Ecto neural progenitor cell (in vitro differentiated cells): ENCODE measurements at regions not wholly inside any gene's neighbourhood (a gene's known extent, or its start where the extent isn't known, plus 50 kb on each side); places are given as distances from the start of the nearest gene placed in this dataset.
"Not testable (repeated sequence)": the region's sequence is repeated elsewhere in the genome, so short reads cannot be mapped to it uniquely, and the experiment has no call there.

Experiments
- DNase-seq: peaks from one replicate; pipeline ENCODE4 v3.0.0-alpha.2; 2018; ENCODE audit warnings: low spot score

- DNase-seq = no peak
Observed at GRCh38 chr6:14754751-14755513, 490.9 kb upstream of the JARID2 start.

DNA sequence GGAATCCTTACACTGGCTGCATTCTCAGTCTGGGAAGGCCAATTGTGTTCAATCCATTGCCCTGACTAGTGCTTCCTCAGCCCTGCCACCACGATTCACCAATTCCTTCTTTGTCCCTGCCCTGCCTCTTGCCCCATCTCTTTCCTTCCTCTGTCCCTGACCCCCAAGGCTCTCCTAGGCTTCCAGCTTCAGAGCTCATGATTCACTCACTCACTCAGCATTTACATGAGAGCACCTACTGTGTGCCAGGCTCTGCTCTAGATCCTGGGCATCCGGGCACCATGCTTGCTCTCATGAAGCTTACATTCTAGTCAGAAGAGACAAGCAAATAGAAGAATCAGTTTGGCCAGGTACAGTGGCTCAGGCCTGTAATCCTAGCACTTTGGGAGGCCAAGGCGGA, 489.5 kb upstream of the JARID2 start:
- DNase-seq = no peak

DNA sequence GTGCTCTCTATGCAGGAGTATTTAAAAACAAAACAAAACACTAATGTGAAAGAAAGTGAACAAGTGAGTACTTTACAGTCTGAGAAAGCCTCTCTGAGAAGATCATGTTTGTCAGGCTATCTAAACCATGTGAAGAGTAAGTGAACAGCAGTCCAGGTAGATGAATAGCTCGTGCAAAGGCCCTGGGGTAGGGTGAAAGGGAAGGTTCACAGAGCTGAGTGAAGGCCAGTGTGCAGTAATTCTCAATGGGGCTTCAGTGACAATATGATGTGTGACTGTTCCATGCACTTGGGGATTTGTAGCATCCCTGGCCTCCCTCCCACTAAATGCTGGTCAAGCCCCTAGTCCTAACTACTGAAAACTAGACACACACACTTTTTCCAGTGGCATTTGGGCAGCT, 488.9 kb upstream of the JARID2 start:
- no peak for DNase-seq

- no peak for DNase-seq
Observed at GRCh38 chr6:14757418-14757817, 488.5 kb upstream of the JARID2 start.

GRCh38 chr6:14758421-14759081, 487.3 kb upstream of the JARID2 start:
- DNase-seq = no peak

- no peak for DNase-seq
Observed at GRCh38 chr6:14759976-14760672, 485.7 kb upstream of the JARID2 start.

GRCh38 chr6:14762077-14762476, 483.8 kb upstream of the JARID2 start:
- no peak for DNase-seq

GRCh38 chr6:14763139-14763538, 482.7 kb upstream of the JARID2 start:
- DNase-seq = no peak

DNA sequence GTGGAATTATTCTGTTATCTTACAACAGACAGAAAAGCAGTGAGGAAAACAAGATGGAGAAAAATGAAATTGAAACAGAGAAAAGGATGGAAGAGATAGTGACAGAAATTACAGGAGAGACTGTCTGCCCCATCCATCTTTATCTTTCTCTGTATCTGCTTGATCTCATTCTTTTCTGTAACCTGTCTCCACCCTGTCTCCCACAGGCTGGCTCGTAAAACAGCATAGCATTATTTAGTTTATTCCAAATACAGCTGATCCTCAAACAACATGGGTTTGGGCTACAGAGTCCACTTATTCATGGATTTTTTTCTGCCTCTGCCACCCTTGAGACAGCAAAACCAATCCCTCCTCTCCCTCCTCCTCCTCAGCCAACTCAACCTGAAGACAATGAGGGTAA, 482.3 kb upstream of the JARID2 start:
- no peak for DNase-seq

DNA sequence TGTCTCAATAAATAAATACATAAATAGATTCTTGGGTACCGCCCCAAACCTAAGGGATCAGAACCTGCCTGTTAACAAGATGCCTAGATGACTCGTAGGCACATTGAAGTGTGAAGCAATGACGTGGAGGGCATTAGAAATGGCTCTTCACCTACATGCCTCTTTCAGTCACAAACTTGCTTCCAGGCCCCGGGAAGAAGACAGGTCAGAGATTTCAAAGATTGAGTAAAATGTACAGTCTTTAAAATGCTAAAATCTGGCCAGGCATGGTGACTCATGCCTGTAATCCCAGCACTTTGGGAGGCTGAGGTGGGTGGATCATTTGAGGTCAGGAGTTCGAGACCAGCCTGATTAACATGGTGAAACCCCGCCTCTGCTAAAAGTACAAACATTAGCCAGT, 480.8 kb upstream of the JARID2 start:
- no peak for DNase-seq

- DNase-seq = no peak
Observed at GRCh38 chr6:14765721-14766390, 480.0 kb upstream of the JARID2 start.

GRCh38 chr6:14766391-14766994, 479.4 kb upstream of the JARID2 start:
- DNase-seq = no peak

- no peak for DNase-seq
Observed at GRCh38 chr6:14767226-14767625, 478.6 kb upstream of the JARID2 start.

GRCh38 chr6:14770040-14770439, 475.8 kb upstream of the JARID2 start:
- DNase-seq = no peak

DNA sequence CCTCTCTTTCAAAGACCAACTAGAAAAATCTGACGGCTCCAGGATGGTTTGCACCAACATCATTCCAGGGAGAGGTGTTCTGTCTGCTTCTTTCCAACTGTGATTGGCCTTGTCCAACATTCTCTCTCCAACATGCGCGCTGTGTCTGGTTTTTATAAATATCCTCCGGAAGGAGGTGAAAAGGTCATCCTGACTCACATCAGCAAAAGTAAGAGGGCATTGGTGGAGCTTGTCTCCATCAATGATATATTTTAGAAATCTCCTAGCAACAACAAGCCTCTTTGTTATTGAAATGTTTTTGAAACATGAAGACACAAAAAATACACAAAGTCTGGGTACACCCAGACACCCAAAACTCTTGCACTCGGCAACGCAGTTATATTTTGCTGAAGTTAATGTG, 475.3 kb upstream of the JARID2 start:
- DNase-seq = no peak

- DNase-seq = no peak
Observed at GRCh38 chr6:14771016-14771415, 474.9 kb upstream of the JARID2 start.

- no peak for DNase-seq
Observed at GRCh38 chr6:14772188-14772587, 473.7 kb upstream of the JARID2 start.

GRCh38 chr6:14775528-14775927, 470.3 kb upstream of the JARID2 start:
- no peak for DNase-seq

DNA sequence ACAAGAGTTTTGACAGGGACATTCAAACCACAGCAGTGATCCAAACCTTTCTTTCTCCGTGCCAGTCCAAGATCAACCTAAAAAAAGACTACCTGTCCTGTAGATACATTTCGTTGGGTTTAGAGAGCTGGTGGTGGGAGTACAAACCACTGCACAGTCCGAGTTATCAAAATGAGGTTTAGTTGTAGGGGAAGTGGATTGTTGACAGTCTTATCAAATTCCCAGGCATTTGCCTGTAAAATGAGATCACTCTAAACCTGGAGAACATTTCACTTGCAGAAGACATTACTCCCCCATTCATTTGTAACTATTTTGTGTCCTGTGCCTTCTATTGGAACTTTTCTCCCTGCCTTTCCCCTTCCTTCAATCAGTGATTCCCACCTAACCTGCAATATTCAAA, 469.6 kb upstream of the JARID2 start:
- no peak for DNase-seq

- no peak for DNase-seq
Observed at GRCh38 chr6:14781772-14782525, 463.9 kb upstream of the JARID2 start.

- not testable (repeated sequence) for DNase-seq
Observed at GRCh38 chr6:14782921-14783464, 462.9 kb upstream of the JARID2 start.
